ENCODE measurements at regions not wholly inside any gene's neighbourhood (a gene's known extent, or its start where the extent isn't known, plus 50 kb on each side); places are given as distances from the start of the nearest gene placed in this dataset.
"Not testable (repeated sequence)": the region's sequence is repeated elsewhere in the genome, so short reads cannot be mapped to it uniquely, and the experiment has no call there.

DNA sequence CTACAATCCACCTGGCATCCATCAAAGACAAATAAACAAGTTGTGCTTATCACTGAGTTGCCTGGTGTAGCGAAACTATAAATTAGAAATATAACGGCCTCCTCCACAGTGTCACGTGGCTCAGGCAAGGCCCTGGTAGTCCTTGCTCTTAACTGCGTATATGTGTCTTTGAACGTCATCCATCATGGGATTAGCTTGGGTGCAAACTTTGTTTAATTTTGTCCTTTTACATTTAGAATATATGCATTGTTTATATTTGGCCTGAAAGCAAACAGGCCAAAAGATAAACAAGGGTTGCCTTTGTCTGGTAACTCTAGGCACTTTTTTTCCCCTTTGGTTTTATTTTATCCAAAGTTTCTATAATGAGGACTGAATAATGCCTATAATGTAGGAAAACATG, 184.9 kb downstream of the KIT start:
- DNase-seq = no peak

GRCh38 chr4:54842226-54842625, 184.5 kb downstream of the KIT start:
- no peak for DNase-seq

DNA sequence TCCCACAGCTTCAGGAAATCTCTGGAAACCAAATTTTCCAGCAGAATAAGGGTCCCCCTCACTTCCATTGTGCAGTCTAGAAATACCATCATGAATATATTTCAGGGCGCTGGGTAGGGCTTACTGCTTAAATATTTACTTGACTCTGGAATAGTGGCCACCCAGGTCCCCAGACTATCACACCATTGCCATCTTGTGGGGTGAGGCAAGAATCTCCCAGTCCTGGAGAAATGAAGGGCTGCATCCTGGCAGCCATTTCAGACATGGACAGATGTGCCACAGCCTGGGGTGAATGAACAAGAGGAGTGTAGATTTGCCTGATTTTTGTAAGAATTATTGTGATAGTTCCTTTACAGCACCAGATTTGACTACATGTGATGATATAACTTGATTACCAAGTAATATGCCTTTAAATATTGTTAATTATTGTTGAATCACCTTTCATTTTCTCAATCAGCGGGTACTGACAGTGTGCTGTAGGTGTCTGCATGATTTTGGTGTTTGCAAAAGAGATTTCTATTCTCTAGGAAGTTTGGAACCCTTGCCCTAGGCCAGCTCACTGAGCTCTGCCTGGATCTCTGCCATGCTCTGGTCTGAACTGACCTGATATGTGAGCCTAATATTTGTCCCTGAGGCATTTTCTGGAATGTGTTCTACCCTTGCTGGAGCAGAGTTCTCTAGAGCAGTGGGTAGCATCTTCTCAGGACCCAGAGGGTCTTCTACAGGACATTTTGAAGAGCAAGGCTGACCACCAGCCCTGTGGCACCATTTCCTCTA, 183.4 kb downstream of the KIT start:
- DNase-seq = no peak

- DNase-seq = no peak
Measured at GRCh38 chr4:54840430-54840829, 182.7 kb downstream of the KIT start.

DNA sequence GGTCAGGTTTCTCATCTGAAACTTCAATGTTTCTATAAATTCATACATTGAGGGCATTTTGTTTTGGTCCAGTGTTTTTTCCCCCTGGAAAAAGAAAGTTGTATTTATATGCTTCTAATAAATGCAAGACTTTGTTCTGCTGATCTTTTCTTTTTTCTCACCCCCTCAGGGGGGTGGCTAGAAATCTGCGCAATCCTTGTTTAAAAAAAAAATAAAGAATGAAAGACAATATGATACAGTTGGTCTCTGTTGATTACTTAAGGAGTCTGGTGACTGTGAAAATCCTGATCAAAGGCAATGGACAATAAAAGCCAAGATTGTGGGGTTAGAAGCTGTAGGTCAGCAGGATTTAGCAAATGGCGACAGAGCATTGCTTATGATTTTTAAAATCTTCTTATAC, 180.5 kb downstream of the KIT start:
- DNase-seq = no peak

GRCh38 chr4:54837576-54838140, 179.9 kb downstream of the KIT start:
- DNase-seq = no peak

DNA sequence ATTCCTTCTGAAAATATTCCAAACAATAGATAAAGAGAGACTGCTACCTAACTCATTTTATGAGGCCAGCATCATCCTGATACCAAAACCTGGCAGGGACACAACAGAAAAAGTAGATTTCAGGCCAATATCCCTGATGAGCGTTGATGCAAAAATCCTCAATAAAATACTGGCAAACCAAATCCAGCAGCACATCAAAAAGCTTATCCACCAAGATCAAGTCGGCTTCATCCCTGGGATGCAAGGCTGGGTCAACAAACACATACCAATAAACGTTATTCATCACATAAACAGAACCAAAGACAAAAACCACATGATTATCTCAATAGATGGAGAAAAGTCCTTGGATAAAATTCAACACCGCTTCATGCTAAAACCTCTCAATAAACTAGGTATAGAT, 170.6 kb downstream of the KIT start:
- not testable (repeated sequence) for DNase-seq

DNA sequence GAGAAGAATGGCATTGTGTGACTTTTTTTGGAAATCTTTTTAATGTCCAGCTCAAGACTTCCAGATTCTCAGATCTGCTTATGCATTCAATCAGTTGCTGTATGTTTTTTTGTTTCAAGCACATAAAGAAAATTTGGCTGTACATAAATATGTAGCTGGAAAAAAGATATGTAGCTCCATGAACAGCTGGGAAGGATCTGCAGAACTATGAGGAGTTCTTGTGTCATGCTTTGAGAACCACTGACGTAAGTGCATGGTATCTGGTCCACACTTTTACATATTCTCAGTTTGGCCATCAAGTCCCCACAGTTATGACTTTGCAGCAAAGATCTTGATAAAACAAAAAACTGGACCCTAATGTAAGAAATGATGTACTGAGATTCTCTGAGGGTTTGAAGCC, 165.9 kb downstream of the KIT start:
- DNase-seq = no peak

DNA sequence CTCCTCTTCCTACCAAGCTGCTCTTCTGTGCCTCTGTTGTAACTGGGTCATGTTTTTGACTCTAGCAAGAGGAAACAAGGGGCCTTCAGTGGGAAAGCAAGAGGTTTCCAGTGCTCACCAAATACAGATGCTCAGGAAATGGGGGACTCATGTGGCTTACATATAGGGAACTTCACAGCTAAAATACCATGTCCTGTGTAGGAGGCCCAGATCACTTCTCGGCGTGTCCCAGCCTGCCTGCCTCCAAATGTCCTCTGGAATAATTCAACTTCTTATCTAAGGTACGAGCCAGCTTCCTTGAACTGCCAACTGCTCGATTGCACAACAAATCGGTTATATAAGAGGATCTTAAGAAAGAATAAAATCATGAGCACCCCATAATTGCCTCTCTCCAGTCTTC, 161.3 kb downstream of the KIT start:
- DNase-seq = no peak

- DNase-seq = no peak
Measured at GRCh38 chr4:54818481-54818880, 160.7 kb downstream of the KIT start.

GRCh38 chr4:54813674-54814073, 155.9 kb downstream of the KIT start:
- no peak for DNase-seq

GRCh38 chr4:54806351-54806750, 148.6 kb downstream of the KIT start:
- no peak for DNase-seq

DNA sequence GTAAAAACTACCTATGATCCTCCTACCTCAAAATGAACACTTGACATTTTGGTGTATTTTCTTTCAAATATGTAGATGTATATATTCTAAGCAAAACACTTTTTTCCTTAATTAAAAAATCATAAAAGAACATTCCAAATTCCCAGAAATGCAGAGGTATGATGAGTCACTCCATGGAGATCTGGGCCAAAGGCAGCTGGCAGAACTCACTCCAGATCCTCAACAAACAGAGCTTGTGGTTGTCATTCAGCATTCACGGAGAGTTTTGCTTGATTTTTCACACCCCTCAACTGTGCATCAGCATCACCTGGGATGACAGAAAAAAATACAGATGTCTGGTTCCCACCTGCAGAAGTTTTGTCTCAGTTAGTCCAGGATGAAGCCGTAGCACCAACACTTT, 144.6 kb downstream of the KIT start:
- DNase-seq = no peak

DNA sequence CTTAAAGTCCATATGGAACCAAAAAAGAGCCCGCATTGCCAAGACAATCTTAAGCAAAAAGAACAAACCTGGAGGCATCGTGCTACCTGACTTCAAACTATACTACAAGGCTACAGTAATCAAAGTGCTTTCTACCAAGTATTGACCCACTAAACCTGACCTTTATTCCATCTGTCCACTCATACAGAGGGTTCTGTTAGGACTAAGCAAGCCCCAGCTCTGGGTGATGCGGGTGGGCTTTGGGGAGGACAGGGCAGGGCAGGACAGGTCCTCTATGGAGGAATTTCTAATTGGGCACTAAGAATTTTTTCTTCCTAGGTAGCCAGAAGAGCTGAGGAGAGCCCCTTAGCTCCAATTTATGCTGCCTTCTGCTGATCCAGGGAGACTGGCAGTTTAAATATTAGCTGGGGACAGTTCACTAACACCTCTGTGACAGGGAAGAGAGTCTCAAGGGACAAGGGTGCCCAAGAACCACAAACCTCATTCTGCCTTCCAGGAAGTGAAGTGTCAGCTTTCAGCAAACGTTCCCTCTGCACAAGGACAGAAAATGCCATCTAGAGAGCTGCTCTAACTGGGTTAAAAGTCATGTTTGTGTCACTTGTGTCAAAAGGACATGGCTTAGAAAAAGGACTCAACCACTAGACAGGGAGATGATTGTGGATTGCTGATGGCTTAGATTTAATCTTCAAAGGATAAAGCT, 143.2 kb downstream of the KIT start:
- DNase-seq = no peak

DNA sequence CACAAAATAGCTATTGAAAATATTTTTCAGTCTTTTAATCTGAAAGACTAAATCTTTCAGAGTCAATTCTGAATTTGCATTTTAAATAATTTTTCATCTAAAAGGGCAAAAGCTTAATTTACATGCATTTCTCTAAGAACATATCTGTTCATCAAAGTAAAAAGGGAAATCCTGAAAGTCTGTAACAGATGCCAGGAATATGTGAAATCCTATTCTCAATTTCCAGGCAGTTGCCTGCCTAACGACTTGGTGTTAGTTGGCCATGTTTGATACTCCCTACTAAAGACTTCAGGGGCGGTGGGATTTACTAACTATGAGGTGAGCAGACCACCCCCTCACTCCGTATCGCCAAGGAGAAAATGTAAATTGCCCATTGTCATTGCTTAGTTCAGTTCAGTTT, 136.8 kb downstream of the KIT start:
- no peak for DNase-seq

GRCh38 chr4:54793856-54794422, 136.2 kb downstream of the KIT start:
- no peak for DNase-seq

Measured in stimulated activated naive CD4-positive, alpha-beta T cell treated with Interleukin-2 at 50 U/mL for 16 hours (primary cell).